Thoracic aorta (tissue), 2 donors: ENCODE measurements at regions not wholly inside any gene's neighbourhood (a gene's known extent, or its start where the extent isn't known, plus 50 kb on each side); places are given as distances from the start of the nearest gene placed in this dataset.

Experiments
- ATAC-seq: fragments of 150-250 bp; one replicate; pipeline ENCODE4 v1.8.0; 2017; ENCODE audit warnings: low read depth; ENCODE audit not compliant: insufficient number of reproducible peaks, low FRiP score
- DNase-seq: peaks from one replicate; pipeline ENCODE4 v3.0.0-alpha.2; 2020; ENCODE audit warnings: low spot score
- H3K27ac ChIP-seq, 2 donors: fragments of 200-600 bp; sonication (generic); 1 replicate in 1 of 2; 2 replicates in 1 of 2; pipeline ENCODE4 v1.5.1; 2016; ENCODE audit warnings: mild to moderate bottlenecking in 2 of 2, moderate library complexity in 2 of 2
- H3K27me3 ChIP-seq: fragments of 200-600 bp; sonication (generic); replicated peaks from 2 replicates; pipeline ENCODE4 v1.6.0; 2016; ENCODE audit warnings: mild to moderate bottlenecking; ENCODE audit not compliant: insufficient read depth
- H3K36me3 ChIP-seq: fragments of 200-600 bp; sonication (generic); one replicate; pipeline ENCODE4 v1.5.1; 2016
- H3K4me1 ChIP-seq, 2 donors: fragments of 200-600 bp; sonication (generic); 1 replicate in 1 of 2; 2 replicates in 1 of 2; pipeline versions ENCODE4 v1.5.1 to v1.6.0; 2016; ENCODE audit warnings: low read depth in 2 of 2, mild to moderate bottlenecking in 1 of 2; ENCODE audit not compliant: control insufficient read depth in 1 of 2
- H3K4me3 ChIP-seq: fragments of 200-600 bp; sonication (generic); 2 replicates; pipeline ENCODE4 v1.5.1; 2016; ENCODE audit warnings: mild to moderate bottlenecking
- H3K9me3 ChIP-seq: fragments of 200-600 bp; sonication (generic); 2 replicates; pipeline ENCODE4 v1.5.1; 2016
- CTCF ChIP-seq: fragments of 200-600 bp; sonication (generic); IDR thresholded peaks from one replicate; pipeline ENCODE4 v1.5.1; 2019; ENCODE audit warnings: antibody characterized with exemption

- Histone ChIP-seq H3K4me3 (no peak overlapping the region), H3K27me3 (no peaks in the 10 kb centered on the region), H3K4me1 (peaks cover 0 to 29% of the 10 kb centered on the region in 2 donors), H3K36me3 (no peaks in the 10 kb centered on the region), H3K27ac (peak overlapping the region; percentile 55 to 61), H3K9me3 (no peaks in the 10 kb centered on the region)
- no peak for TF ChIP-seq CTCF
- ATAC-seq = no peak
- DNase-seq = no peak
Measured at GRCh38 chr11:19589567-19590260, 122.9 kb upstream of the NAV2 start.

GRCh38 chr11:19587979-19588378 lies 124.7 kb upstream of the NAV2 start:
- no peak for ATAC-seq
- Histone ChIP-seq H3K4me3 (no peak overlapping the region), H3K36me3 (no peaks in the 10 kb centered on the region)

GRCh38 chr11:19580646-19581045 lies 132.0 kb upstream of the NAV2 start:
- no peak for ATAC-seq
- TF ChIP-seq CTCF = no peak
- H3K27ac ChIP-seq = peak overlapping the region; percentile 89 to 97
- H3K36me3 ChIP-seq = no peaks in the 10 kb centered on the region
- H3K4me3 ChIP-seq = no peak overlapping the region
- H3K4me1 ChIP-seq = peaks cover 40 to 54% of the 10 kb centered on the region in 2 donors
- DNase-seq = no peak
- H3K27me3 ChIP-seq = no peaks in the 10 kb centered on the region
- no peaks in the 10 kb centered on the region for H3K9me3 ChIP-seq

More at GRCh38 chr11:19587979-19588378, 124.7 kb upstream of the NAV2 start:
- no peak for DNase-seq
- H3K27me3 ChIP-seq = no peaks in the 10 kb centered on the region
- no peaks in the 10 kb centered on the region for H3K9me3 ChIP-seq
- peaks cover 0 to 19% of the 10 kb centered on the region in 2 donors for H3K4me1 ChIP-seq
- no peak overlapping the region for H3K27ac ChIP-seq
- TF ChIP-seq CTCF = no peak

- H3K9me3 ChIP-seq = no peaks in the 10 kb centered on the region
- no peaks in the 10 kb centered on the region for H3K36me3 ChIP-seq
- TF ChIP-seq CTCF = no peak
- H3K4me1 ChIP-seq = peaks cover 45 to 61% of the 10 kb centered on the region in 2 donors
- ATAC-seq = no peak
- no peaks in the 10 kb centered on the region for H3K27me3 ChIP-seq
- no peak overlapping the region for H3K4me3 ChIP-seq
- DNase-seq = no peak
- H3K27ac ChIP-seq = peak overlapping the region; percentile 89 to 97
Measured at GRCh38 chr11:19579957-19580356, 132.7 kb upstream of the NAV2 start.

GRCh38 chr11:19578871-19579270 lies 133.8 kb upstream of the NAV2 start:
- TF ChIP-seq CTCF = no peak
- Histone ChIP-seq H3K27me3 (no peaks in the 10 kb centered on the region), H3K4me1 (peaks cover 48 to 71% of the 10 kb centered on the region in 2 donors), H3K36me3 (no peaks in the 10 kb centered on the region), H3K27ac (peak overlapping the region; percentile 89 to 97), H3K9me3 (no peaks in the 10 kb centered on the region), H3K4me3 (peak overlapping the region; percentile 19)
- DNase-seq (no peak), ATAC-seq (no peak)
